ENCODE measurements at regions not wholly inside any gene's neighbourhood (a gene's known extent, or its start where the extent isn't known, plus 50 kb on each side); places are given as distances from the start of the nearest gene placed in this dataset.
"Not testable (repeated sequence)": the region's sequence is repeated elsewhere in the genome, so short reads cannot be mapped to it uniquely, and the experiment has no call there.

DNA sequence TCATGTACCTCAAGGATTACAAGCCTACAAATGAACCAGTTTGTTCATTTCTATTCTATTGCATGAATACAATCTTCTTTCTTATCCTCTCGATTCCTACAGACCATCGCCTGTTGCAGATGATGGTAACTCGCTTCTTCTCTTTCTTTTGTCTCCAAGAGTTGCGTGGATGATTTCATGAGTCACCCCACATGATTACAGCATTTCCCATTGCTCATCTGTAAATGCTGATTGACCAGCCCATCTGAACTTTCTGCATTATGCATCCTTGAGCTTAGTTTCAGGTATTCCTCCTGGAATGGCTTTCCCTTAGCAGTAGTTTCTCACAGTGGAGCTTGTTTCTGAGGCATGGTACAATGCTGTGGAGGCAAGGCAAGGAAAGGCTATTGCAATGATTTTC is 109.6 kb upstream of the TOPAZ1 start:
- no peak for DNase-seq (ENCODE audit: low spot score)

DNA sequence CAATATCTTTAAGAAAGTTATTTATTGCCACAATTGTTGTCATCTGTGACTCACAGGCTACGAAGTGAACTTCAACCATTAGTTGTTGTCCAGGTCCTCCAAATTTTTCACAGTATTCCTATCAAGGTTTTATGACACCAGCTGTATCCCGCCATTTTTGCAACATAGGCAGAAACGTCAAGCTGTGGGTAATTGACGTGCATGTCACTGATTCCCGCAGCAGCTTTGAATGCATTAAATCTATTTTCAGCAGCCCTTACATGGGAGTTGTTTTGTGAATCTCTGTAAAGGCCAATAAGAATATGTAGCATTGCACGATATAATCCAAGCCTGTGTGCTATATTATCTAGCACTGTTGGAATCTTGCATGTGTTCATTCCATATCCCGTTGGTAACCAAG is 109.1 kb upstream of the TOPAZ1 start:
- no peak for DNase-seq (ENCODE audit: low spot score)

DNA sequence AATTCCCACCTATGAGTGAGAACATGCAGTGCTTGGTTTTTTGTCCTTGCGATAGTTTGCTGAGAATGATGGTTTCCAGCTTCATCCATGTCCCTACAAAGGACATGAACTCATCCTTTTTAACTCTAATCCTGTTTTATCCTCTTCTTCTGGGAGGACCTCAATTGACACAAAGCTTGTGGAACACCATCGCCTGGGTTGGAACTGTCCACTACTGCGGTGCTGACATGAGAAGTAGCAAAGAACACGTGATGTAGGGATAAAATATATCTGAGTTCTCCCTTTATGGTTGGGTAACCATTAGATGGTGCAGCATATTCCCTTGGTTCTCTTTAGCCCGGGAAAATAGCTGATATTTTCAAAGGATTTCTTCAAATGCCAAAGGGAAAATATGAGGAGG is 105.3 kb upstream of the TOPAZ1 start:
- DNase-seq (ENCODE audit: low spot score): no peak

DNA sequence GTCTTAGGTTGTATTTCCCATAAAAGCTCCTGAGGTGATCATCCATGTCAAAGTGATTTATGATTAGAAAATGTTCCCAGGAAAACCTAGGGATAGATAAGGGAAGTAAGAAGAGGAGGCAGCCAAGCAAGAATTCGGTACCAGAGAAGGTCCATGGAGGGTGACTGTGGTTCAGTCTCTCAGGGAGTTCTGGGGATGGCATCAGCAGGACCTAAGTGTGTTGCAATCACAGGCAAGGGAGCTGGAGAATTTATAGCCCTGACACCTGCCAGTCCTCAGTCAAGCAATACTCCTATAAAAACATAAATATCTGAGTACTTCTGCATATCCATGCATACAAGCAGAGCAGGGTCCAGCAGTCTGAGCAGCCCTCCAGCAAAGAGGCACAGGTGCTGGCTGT is 95.6 kb upstream of the TOPAZ1 start:
- DNase-seq (ENCODE audit: low spot score): no peak

DNA sequence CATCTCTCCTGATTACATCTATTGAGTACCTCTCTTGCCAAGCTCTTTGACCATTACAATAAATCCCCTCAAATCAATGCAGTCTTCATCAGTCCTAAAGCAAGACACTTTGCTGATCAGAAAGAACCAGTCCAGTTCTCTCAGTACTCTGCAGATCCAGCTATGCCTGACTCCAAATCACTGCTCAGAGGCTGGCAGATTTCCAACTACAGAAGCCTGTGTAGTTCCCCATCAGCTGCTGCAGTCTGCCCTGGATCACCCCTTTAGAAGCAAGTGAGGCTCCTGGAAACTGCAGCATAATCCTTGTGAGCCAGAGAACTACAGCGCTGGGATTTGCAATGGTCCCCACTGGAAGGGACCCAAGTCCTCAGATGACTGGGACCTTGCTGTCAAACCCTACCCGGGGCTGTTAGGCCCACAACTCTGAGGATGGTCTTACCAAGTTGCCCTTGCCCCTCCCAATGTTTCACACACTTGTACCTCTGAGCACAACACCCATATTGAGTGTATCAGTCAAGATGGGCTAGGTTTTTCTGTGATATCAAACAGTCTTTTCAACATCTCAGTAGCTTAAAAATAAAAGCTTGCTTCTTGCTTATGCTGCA is 81.9 kb upstream of the TOPAZ1 start:
- no peak for DNase-seq (ENCODE audit: low spot score)

DNA sequence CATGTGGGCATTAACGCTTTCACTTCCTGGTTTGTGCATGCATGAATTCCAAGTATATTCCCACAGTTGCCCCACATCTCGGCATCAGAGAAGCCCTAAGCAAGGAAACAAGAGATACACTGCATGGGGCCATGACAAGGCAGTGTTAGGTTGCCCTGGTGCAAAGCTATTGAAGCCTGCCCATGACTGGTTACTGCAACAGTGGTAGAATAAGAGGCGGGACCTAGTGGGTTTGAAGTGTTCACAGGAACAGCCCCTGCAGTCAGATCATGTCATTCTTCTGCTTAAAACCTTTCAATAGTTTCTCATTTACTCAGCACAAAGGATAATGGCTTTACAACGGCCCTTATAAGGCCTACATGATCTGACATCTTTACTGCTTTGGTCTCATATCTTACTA is 80.9 kb upstream of the TOPAZ1 start:
- no peak for DNase-seq (ENCODE audit: low spot score)

DNA sequence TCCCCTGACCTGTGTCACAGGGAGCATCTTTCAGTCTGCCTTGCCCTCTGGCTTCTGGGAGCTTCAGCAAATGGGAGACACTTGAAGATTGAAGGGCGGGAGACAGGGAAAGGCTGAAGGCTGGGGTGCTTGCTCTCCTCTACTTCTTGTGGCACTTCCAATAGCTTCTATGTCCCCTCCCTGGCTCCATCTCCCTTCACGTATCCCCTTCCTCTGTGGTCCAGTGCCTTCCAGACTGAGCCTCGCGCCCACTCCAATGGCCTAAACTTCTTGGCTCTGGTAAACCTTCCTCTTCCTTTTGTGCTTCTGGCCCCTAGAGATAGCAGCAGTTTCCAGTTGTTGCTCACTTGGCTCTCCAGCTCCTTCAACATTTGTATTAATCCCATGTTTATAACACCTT is 69.8 kb upstream of the TOPAZ1 start:
- no peak for DNase-seq (ENCODE audit: low spot score)

DNA sequence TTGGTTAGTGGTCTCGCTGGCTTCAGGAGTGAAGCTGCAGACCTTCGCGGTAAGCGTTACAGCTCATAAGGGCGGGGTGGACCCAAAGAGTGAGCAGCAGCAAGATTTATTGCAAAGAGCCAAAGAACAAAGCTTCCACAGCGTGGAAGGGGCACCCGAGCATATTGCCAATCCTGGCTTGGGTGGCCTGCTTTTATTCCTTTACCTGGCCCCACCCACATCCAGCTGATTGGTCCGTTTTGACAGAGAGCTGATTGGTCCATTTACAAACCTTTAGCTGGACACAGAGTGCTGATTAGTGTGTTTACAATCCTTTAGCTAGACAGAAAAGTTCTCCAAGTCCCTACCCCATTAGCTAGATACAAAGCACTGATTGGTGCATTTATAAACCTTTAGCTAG is 69.0 kb upstream of the TOPAZ1 start:
- not testable (repeated sequence) for DNase-seq (ENCODE audit: low spot score)

DNA sequence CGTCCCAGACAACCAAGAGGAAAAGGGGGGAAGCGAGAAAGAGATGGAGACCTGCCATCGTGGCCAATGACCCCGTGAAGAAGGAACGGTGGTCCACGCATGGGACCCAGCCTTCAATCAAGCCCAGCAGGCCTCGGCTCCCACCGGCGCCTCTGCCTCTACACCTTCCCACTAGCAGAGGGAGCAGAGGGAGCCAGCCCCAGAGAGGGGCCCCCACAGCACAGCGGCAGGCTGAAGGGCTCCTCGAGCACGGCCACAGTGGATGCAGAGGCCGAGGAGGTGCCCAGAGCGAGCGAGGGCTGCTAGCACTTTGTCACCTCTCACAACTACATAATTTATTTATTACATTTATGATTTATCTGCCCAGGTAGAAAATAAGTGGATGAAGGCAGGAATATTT is 68.4 kb upstream of the TOPAZ1 start:
- no peak for DNase-seq (ENCODE audit: low spot score)

DNA sequence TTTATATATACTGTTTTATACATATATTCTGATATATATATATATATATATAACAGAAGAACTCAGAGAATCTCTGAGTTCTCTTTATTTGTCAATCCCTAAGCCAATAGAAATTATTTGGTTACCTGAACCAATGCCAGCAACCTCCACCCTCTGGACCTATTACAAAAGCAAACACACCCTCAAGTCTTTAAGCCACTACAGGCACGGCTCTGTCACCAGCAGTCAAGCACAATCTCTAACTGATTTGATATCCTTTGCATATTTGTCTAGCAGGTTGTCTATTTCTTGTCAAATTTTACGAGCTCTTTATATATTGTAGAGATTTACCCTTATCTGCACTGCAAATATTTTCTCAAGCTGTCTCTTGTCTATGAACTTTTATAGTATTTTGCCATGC is 66.6 kb upstream of the TOPAZ1 start:
- no peak for DNase-seq (ENCODE audit: low spot score)

DNA sequence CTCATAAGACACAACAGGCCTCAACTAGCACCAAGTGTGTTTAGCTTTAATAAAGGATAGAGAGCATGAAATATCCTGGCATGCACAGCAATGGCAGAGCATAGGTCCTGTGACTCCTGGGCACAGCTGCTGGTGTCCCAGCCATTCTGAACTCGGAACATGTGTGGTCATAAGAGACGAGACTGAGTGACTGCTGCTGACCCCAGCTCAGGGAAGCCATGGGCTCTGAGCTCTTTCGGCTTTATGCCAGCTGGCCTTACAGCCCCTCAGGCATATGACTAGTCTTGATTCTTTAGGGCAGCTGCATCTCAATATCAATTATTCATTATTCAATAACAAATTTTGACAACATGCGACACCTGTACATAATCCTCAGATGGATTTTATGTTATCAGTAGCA is 62.4 kb upstream of the TOPAZ1 start:
- DNase-seq (ENCODE audit: low spot score): no peak

DNA sequence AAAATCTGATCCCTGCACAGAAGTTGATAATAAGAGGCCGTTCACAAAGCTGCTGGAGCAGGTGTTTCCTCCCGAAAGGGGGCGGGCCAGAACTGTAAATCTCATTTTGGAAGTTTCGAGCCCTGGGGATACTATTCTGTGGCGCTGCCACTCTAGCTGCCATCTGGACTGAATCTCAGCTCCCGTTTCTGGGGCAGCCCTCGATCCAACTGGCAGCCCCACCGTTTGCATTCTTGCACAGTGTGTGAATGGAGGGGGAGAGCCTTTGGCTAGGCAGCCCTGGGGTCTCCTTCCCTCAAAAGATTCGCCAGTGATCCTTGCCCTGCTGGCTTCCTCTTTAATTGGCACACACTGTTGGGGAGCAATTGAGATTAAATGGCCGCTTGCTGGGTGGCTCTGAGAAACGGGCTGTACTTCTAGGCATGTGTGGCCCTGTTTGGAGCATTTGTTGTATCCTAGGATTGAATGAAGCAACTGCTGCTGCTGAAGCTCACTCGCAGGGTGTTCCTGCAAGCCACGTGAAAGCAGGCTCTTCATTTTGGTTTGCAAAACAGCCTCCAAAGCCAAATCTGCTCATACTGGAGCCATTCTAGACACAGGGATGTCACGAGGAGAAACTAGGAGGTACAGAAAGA is 57.2 kb upstream of the TOPAZ1 start:
- no peak for DNase-seq (ENCODE audit: low spot score)

DNA sequence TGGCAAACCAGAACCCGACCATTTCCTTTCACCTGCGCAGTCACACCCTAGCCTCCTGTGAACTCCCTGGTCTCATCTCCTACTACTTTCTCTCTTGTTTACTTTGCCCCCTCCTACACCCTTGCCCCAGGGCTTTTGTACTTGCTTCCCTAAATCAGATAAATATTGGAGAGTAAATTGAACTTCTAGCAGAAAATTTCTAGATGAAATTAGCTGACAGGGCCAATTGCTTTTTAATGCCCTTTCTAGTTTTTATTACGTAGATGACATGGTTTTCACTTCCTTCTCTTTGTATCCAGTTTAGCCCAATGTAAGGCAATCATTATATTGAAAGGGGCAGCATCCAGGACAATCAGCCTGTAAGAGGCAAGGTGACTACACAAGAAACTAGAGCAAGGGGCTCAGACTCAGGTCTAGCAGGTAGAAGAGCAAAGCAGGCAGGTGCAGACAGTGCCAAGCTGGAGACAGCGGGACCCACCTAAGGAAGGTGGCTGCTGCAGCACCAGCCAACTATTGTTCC is 56.2 kb upstream of the TOPAZ1 start:
- no peak for DNase-seq (ENCODE audit: low spot score)

DNA sequence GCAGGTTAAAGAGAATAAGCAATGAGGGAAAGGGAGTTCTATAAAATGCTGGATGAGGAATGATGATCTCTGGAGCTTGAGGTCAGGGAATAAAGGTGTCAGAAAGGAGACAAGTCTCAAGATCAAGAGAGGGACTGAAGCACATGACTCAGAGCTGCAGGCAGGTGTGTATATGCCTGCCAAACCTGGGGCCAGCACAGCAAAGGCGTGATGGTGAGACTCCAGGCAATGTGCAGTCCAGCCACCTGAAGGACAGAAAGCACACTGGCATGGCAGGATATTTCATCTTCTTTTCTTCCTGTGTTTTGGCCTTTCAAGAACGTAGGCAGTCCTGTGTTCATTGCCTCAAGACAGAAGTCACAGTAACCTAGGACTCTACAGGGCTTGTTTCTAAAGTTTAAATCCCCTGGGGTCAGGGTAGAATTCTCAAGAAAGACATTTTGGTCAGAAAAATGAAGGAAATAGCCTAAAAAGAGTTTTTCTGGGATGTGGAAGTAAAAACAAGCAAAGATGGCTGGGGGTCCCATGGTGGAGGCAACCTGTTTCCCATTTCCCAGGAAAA is 55.5 kb upstream of the TOPAZ1 start:
- DNase-seq (ENCODE audit: low spot score): no peak

DNA sequence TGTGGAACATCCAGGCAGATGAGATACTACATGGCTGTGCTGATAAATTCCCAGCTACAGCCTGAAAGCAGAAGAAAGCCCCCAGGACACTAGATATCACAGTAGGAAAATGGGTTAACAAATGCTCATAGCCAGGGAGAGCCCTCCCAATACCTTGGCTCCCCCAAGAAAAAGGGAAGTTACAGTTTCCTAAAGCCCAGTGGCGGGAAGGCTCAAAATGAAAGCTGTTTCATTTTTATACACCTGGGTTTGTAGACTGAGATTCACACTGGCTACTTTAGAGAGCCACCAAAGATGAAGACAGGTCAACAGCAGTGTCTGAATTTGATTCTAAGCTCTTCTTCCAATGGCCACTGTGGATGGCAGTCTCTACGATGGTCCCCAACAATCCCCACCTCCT is 55.0 kb upstream of the TOPAZ1 start:
- DNase-seq (ENCODE audit: low spot score): no peak

All from AG08395 (cell line).